ENCODE measurements at regions not wholly inside any gene's neighbourhood (a gene's known extent, or its start where the extent isn't known, plus 50 kb on each side); places are given as distances from the start of the nearest gene placed in this dataset.

DNA sequence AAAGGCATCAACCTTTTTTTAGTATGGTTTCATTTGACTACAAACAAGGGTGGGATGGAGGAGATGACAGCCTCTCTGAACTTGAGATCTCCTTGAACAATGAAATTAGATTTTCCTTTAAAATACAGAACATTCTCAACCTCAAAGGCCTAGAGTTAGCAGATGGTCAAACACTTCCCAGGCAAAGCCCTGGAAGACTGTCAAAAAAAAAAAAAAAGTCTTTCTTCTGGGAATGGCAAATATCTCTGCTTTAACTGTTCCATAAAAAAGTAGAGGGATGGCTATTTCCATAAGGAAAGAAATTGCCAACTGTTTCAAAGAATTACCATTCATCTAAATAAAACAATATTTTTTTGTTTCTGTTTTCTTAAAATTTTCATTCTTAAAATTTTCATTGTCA is 870.8 kb downstream of the GALC start:
- TF ChIP-seq, protein P1, sequence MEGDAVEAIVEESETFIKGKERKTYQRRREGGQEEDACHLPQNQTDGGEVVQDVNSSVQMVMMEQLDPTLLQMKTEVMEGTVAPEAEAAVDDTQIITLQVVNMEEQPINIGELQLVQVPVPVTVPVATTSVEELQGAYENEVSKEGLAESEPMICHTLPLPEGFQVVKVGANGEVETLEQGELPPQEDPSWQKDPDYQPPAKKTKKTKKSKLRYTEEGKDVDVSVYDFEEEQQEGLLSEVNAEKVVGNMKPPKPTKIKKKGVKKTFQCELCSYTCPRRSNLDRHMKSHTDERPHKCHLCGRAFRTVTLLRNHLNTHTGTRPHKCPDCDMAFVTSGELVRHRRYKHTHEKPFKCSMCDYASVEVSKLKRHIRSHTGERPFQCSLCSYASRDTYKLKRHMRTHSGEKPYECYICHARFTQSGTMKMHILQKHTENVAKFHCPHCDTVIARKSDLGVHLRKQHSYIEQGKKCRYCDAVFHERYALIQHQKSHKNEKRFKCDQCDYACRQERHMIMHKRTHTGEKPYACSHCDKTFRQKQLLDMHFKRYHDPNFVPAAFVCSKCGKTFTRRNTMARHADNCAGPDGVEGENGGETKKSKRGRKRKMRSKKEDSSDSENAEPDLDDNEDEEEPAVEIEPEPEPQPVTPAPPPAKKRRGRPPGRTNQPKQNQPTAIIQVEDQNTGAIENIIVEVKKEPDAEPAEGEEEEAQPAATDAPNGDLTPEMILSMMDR (IDR thresholded peaks at IDR 0.05; ENCODE audit: insufficient read depth, low read depth, low read length): no peak
- no peak for TF ChIP-seq EZH2 (IDR thresholded peaks at IDR 0.05; ENCODE audit: insufficient read depth, low read length)
